ENCODE measurements at regions not wholly inside any gene's neighbourhood (a gene's known extent, or its start where the extent isn't known, plus 50 kb on each side); places are given as distances from the start of the nearest gene placed in this dataset.
"Not testable (repeated sequence)": the region's sequence is repeated elsewhere in the genome, so short reads cannot be mapped to it uniquely, and the experiment has no call there.

- ATAC-seq (ENCODE audit: low read depth) (no peak), DNase-seq (ENCODE audit: low spot score) (no peak)
- Histone ChIP-seq H3K27me3 (ENCODE audit: insufficient read depth, poor library complexity, severe bottlenecking) (no peaks in the 10 kb centered on the region), H3K36me3 (ENCODE audit: low read depth) (no peaks in the 10 kb centered on the region), H3K9me3 (ENCODE audit: severe bottlenecking) (no peaks in the 10 kb centered on the region), H3K27ac (ENCODE audit: poor library complexity, severe bottlenecking) (no peak overlapping the region), H3K4me1 (ENCODE audit: insufficient read depth, poor library complexity, severe bottlenecking) (no peaks in the 10 kb centered on the region), H3K4me3 (ENCODE audit: severe bottlenecking) (no peak overlapping the region)
- no peak for TF ChIP-seq CTCF (IDR thresholded peaks at IDR 0.05; ENCODE audit: poor library complexity, severe bottlenecking)
Measured at GRCh38 chr6:86331919-86332318, 605.4 kb upstream of the HTR1E start.

GRCh38 chr6:86331265-86331840 lies 606.0 kb upstream of the HTR1E start:
- Histone ChIP-seq H3K27me3 (ENCODE audit: insufficient read depth, poor library complexity, severe bottlenecking) (no peaks in the 10 kb centered on the region), H3K4me3 (ENCODE audit: severe bottlenecking) (no peak overlapping the region), H3K27ac (ENCODE audit: poor library complexity, severe bottlenecking) (no peak overlapping the region), H3K4me1 (ENCODE audit: insufficient read depth, poor library complexity, severe bottlenecking) (no peaks in the 10 kb centered on the region), H3K9me3 (ENCODE audit: severe bottlenecking) (no peaks in the 10 kb centered on the region), H3K36me3 (ENCODE audit: low read depth) (no peaks in the 10 kb centered on the region)
- no peak for TF ChIP-seq CTCF (IDR thresholded peaks at IDR 0.05; ENCODE audit: poor library complexity, severe bottlenecking)
- ATAC-seq (ENCODE audit: low read depth), result no peak
- no peak for DNase-seq (ENCODE audit: low spot score)

GRCh38 chr6:86306210-86306609 lies 631.1 kb upstream of the HTR1E start:
- no peaks in the 10 kb centered on the region for H3K9me3 ChIP-seq (ENCODE audit: severe bottlenecking)
- no peaks in the 10 kb centered on the region for H3K4me1 ChIP-seq (ENCODE audit: insufficient read depth, poor library complexity, severe bottlenecking)
- H3K36me3 ChIP-seq (ENCODE audit: low read depth), result no peaks in the 10 kb centered on the region
- no peak overlapping the region for H3K27ac ChIP-seq (ENCODE audit: poor library complexity, severe bottlenecking)
- H3K27me3 ChIP-seq (ENCODE audit: insufficient read depth, poor library complexity, severe bottlenecking), result no peaks in the 10 kb centered on the region
- no peak overlapping the region for H3K4me3 ChIP-seq (ENCODE audit: severe bottlenecking)
- DNase-seq (ENCODE audit: low spot score), result no peak
- TF ChIP-seq CTCF (IDR thresholded peaks at IDR 0.05; ENCODE audit: poor library complexity, severe bottlenecking), result no peak
- ATAC-seq (ENCODE audit: low read depth), result no peak

- Histone ChIP-seq H3K27me3 (ENCODE audit: insufficient read depth, poor library complexity, severe bottlenecking) (no peaks in the 10 kb centered on the region), H3K4me1 (ENCODE audit: insufficient read depth, poor library complexity, severe bottlenecking) (no peaks in the 10 kb centered on the region), H3K27ac (ENCODE audit: poor library complexity, severe bottlenecking) (no peak overlapping the region), H3K4me3 (ENCODE audit: severe bottlenecking) (no peak overlapping the region), H3K36me3 (ENCODE audit: low read depth) (no peaks in the 10 kb centered on the region), H3K9me3 (ENCODE audit: severe bottlenecking) (no peaks in the 10 kb centered on the region)
- DNase-seq (ENCODE audit: low spot score) (no peak), ATAC-seq (ENCODE audit: low read depth) (no peak)
- no peak for TF ChIP-seq CTCF (IDR thresholded peaks at IDR 0.05; ENCODE audit: poor library complexity, severe bottlenecking)
Measured at GRCh38 chr6:86285876-86286275, 643.2 kb upstream of the SYNCRIP start.

- not testable (repeated sequence) for ATAC-seq (ENCODE audit: low read depth); DNase-seq (ENCODE audit: low spot score)
Measured at GRCh38 chr6:86284809-86285480, 642.3 kb upstream of the SYNCRIP start.

GRCh38 chr6:86283596-86283995 lies 640.9 kb upstream of the SYNCRIP start:
- not testable (repeated sequence) for H3K36me3 ChIP-seq (ENCODE audit: low read depth); ATAC-seq (ENCODE audit: low read depth); H3K9me3 ChIP-seq (ENCODE audit: severe bottlenecking); H3K4me1 ChIP-seq (ENCODE audit: insufficient read depth, poor library complexity, severe bottlenecking); H3K27me3 ChIP-seq (ENCODE audit: insufficient read depth, poor library complexity, severe bottlenecking); DNase-seq (ENCODE audit: low spot score); H3K27ac ChIP-seq (ENCODE audit: poor library complexity, severe bottlenecking); H3K4me3 ChIP-seq (ENCODE audit: severe bottlenecking)

More at GRCh38 chr6:86284809-86285480, 642.3 kb upstream of the SYNCRIP start:
- not testable (repeated sequence) for H3K4me3 ChIP-seq (ENCODE audit: severe bottlenecking); H3K27me3 ChIP-seq (ENCODE audit: insufficient read depth, poor library complexity, severe bottlenecking); H3K4me1 ChIP-seq (ENCODE audit: insufficient read depth, poor library complexity, severe bottlenecking); H3K36me3 ChIP-seq (ENCODE audit: low read depth); H3K9me3 ChIP-seq (ENCODE audit: severe bottlenecking); H3K27ac ChIP-seq (ENCODE audit: poor library complexity, severe bottlenecking)

Measured in RWPE2 (cell line).